ENCODE measurements at regions not wholly inside any gene's neighbourhood (a gene's known extent, or its start where the extent isn't known, plus 50 kb on each side); places are given as distances from the start of the nearest gene placed in this dataset.

GRCh38 chr9:86663905-86664304 lies 283.4 kb downstream of the GAS1 start:
- WGBS (ENCODE audit: low lambda C conversion rate, missing lambda C conversion rate) = 94% methylated on average over 2 of the region's 2 CpGs
- H3K9me2 ChIP-seq (replicated peaks; ENCODE audit: insufficient read depth) = no peaks in the 10 kb centered on the region
- TF ChIP-seq EZH2 (IDR thresholded peaks at IDR 0.05; ENCODE audit: borderline replicate concordance) = no peak
- no peak for TF ChIP-seq CTCF (IDR thresholded peaks at IDR 0.05; ENCODE audit: poor library complexity)
- TF ChIP-seq EZH2phosphoT487 (IDR thresholded peaks at IDR 0.05; ENCODE audit: low read depth, severe bottlenecking, unreplicated experiment) = no peak

DNA sequence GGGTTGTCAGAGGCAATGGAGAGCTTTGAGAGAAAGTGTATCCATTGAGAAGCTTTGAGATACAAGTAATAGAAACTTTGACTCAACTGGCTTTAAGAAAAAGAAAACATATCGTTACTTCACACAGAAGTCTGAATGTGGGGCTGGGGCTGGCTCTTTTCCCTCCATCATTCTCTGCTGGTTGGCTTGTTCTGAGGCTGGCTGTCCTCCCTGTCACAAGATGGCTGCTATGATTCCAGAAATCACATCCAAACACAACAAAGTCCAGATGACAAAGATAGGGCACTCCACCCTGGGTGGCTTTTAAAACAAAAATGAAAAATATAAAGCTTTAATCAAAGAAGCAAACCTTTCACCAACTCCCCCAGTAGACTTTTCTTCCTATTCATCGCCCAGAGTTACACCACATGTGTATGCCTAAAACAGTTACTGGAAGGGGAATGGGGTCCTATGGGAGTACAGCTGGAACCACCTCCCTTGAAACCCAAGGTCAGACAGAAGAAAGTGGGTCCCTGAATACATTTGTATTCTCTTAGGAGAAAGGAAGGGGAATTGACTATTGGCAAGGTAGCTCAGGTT lies 284.3 kb downstream of the GAS1 start:
- no peak for DNase-seq (ENCODE audit: low spot score)
- H3K9me2 ChIP-seq (replicated peaks; ENCODE audit: insufficient read depth) = no peaks in the 10 kb centered on the region
- H3K4me1 ChIP-seq (ENCODE audit: insufficient read depth) = no peaks in the 10 kb centered on the region
- H3K36me3 ChIP-seq (replicated peaks; ENCODE audit: insufficient read depth, low read depth) = no peaks in the 10 kb centered on the region
- H3K79me2 ChIP-seq = no peaks in the 10 kb centered on the region
- TF ChIP-seq EZH2 (IDR thresholded peaks at IDR 0.05; ENCODE audit: borderline replicate concordance) = no peak
- TF ChIP-seq CTCF (IDR thresholded peaks at IDR 0.05; ENCODE audit: poor library complexity) = no peak
- no peak for TF ChIP-seq EZH2phosphoT487 (IDR thresholded peaks at IDR 0.05; ENCODE audit: low read depth, severe bottlenecking, unreplicated experiment)
- H3K9me3 ChIP-seq (ENCODE audit: low read depth) = no peaks in the 10 kb centered on the region
- H2AFZ ChIP-seq = no peak overlapping the region
- H4K20me1 ChIP-seq (ENCODE audit: insufficient read depth, poor library complexity, severe bottlenecking) = no peaks in the 10 kb centered on the region
- no peak overlapping the region for H3K4me3 ChIP-seq
- no peak overlapping the region for H3K4me2 ChIP-seq
- H3K27me3 ChIP-seq = no peaks in the 10 kb centered on the region
- WGBS (ENCODE audit: low lambda C conversion rate, missing lambda C conversion rate) = 93% methylated on average over 2 of the region's 2 CpGs
- H3K27ac ChIP-seq = no peak overlapping the region

More at GRCh38 chr9:86663905-86664304, 283.4 kb downstream of the GAS1 start:
- Histone ChIP-seq H3K27me3 (no peaks in the 10 kb centered on the region), H3K4me1 (ENCODE audit: insufficient read depth) (no peaks in the 10 kb centered on the region), H3K79me2 (no peaks in the 10 kb centered on the region), H3K27ac (no peak overlapping the region), H3K4me3 (no peak overlapping the region), H2AFZ (no peak overlapping the region), H3K4me2 (no peak overlapping the region), H4K20me1 (ENCODE audit: insufficient read depth, poor library complexity, severe bottlenecking) (no peaks in the 10 kb centered on the region), H3K9me3 (ENCODE audit: low read depth) (no peaks in the 10 kb centered on the region), H3K36me3 (replicated peaks; ENCODE audit: insufficient read depth, low read depth) (no peaks in the 10 kb centered on the region)
- no peak for DNase-seq (ENCODE audit: low spot score)

DNA sequence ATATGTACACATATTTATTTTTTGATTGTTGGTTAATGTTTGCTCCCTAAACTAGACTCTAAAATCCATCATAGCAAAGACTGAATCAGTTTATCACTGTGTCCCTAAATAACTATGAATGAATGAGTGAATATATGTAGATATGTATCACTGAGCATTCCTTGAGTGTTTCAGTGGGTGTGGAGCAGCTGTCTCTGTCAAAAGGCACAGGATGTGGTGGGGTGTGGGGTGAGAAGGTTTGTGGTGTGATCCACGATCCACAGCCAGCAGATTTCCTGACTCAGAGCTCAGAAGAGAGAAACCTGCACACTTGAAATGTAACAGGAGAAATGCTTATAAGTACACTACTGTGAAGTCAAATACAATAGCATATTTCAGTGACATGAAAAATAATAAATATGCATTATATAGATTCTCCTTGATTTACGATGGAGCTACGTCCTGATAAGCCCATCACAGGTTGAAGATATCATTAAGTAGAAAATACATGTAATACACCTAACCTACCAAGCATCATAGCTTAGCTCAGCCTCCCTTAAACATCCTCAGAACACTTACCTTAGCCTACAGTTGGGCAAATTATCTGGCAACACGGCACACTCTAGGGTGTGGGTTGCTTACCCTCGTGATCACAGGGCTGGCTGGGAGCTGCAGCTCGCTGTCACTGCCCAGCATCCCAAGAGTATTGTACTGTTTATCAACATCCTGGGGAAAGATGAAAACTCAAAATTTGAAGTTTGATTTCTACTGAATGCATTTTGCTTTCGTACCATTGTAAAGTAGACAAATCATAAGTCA lies 287.0 kb downstream of the GAS1 start:
- DNase-seq (ENCODE audit: low spot score) = no peak
- H3K4me2 ChIP-seq = no peak overlapping the region
- no peak overlapping the region for H2AFZ ChIP-seq
- H3K9me2 ChIP-seq (replicated peaks; ENCODE audit: insufficient read depth) = no peaks in the 10 kb centered on the region
- 84% methylated on average over 7 of the region's 7 CpGs for WGBS (ENCODE audit: low lambda C conversion rate, missing lambda C conversion rate)
- H3K9me3 ChIP-seq (ENCODE audit: low read depth) = no peaks in the 10 kb centered on the region
- TF ChIP-seq CTCF (IDR thresholded peaks at IDR 0.05; ENCODE audit: poor library complexity) (no peak), EZH2phosphoT487 (IDR thresholded peaks at IDR 0.05; ENCODE audit: low read depth, severe bottlenecking, unreplicated experiment) (no peak), EZH2 (IDR thresholded peaks at IDR 0.05; ENCODE audit: borderline replicate concordance) (no peak)
- no peaks in the 10 kb centered on the region for H3K79me2 ChIP-seq
- H3K27ac ChIP-seq = no peak overlapping the region
- no peaks in the 10 kb centered on the region for H4K20me1 ChIP-seq (ENCODE audit: insufficient read depth, poor library complexity, severe bottlenecking)
- H3K4me3 ChIP-seq = no peak overlapping the region
- H3K36me3 ChIP-seq (replicated peaks; ENCODE audit: insufficient read depth, low read depth) = no peaks in the 10 kb centered on the region
- H3K4me1 ChIP-seq (ENCODE audit: insufficient read depth) = no peaks in the 10 kb centered on the region
- H3K27me3 ChIP-seq = no peaks in the 10 kb centered on the region

Measured in hepatocyte (in vitro differentiated cells).